ENCODE measurements at regions not wholly inside any gene's neighbourhood (a gene's known extent, or its start where the extent isn't known, plus 50 kb on each side); places are given as distances from the start of the nearest gene placed in this dataset.

DNA sequence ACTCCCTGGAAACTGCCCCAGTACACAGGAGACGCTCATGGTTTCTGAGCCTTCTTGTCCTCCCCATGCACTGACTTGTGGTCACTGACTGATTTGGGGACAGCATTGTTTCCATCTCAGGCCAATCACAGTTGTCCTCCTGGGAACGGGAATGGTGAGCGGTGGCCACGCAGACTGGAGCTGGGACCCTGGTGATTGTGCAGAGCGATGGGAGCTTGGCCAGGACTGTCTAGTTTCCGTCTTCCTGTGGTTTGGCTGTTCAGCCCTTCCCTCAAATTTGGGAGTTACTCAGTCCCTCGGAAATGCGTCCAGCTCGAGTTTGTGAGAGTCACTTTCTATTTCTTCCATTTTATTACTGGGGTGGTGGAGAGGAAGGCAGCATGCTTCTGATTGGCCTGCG lies 250.9 kb downstream of the ACTR3B start:
- intact Hi-C loops (cut with DNase I; ENCODE audit: low total_unique reads) = no loop called here
- no peak for DNase-seq

DNA sequence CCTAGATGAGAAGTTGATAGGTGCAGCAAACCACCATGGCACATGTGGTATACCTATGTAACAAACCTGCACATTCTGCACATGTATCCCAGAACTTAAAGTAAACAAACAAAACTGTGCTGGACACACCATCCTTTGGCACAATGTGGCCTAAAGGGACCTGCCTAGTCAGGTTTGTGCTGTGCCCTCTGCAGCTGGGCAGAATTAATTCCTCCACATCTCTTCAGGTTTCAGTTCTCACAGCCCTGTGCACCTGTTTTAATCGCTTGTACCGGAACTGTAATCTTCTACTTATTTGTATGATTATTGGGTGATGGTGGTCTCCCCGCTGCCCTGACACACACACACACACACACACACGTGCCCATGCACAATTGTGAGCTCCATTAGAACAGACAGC lies 252.7 kb downstream of the ACTR3B start:
- Histone ChIP-seq H3K9me3 (no peaks in the 10 kb centered on the region), H3K36me3 (no peaks in the 10 kb centered on the region), H3K27me3 (no peaks in the 10 kb centered on the region), H3K27ac (no peak overlapping the region), H3K4me1 (no peaks in the 10 kb centered on the region), H3K4me3 (no peak overlapping the region)
- intact Hi-C loops (cut with DNase I; ENCODE audit: low total_unique reads) = no loop called here
- TF ChIP-seq CTCF (IDR thresholded peaks at IDR 0.05) (no peak), POLR2A (IDR thresholded peaks at IDR 0.05) (no peak)
- no peak for DNase-seq

More for the DNA sequence above, 250.9 kb downstream of the ACTR3B start:
- no peaks in the 10 kb centered on the region for H3K36me3 ChIP-seq
- H3K4me3 ChIP-seq = no peak overlapping the region
- no peaks in the 10 kb centered on the region for H3K4me1 ChIP-seq
- TF ChIP-seq POLR2A (IDR thresholded peaks at IDR 0.05) (no peak), CTCF (IDR thresholded peaks at IDR 0.05) (no peak)
- H3K27me3 ChIP-seq = no peaks in the 10 kb centered on the region
- no peak overlapping the region for H3K27ac ChIP-seq
- H3K9me3 ChIP-seq = no peaks in the 10 kb centered on the region

DNA sequence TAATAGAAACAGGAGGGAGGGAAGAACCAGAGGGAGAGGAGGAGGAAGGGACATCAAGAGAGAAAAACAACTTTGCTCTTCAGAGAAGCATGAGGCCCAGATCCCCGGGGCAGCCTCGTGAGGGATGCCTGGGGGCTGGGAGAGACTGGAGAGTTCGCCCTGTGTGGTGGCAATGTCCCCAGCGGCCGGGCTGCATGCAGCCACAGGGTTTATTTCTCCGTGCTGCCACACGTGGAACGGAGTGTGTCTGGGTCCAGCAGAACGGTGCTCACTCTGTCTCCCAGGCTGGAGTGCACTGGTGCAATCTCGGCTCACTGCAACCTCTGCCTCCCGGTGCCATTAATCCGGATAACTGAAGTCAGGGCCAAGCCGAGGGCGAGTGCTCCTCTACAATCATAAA lies 257.7 kb downstream of the ACTR3B start:
- Histone ChIP-seq H3K27me3 (no peaks in the 10 kb centered on the region), H3K9me3 (no peaks in the 10 kb centered on the region), H3K4me3 (no peak overlapping the region), H3K36me3 (no peaks in the 10 kb centered on the region), H3K4me1 (no peaks in the 10 kb centered on the region), H3K27ac (no peak overlapping the region)
- DNase-seq = no peak
- intact Hi-C loops (cut with DNase I; ENCODE audit: low total_unique reads) = no loop called here
- no peak for TF ChIP-seq POLR2A (IDR thresholded peaks at IDR 0.05)
- no peak for TF ChIP-seq CTCF (IDR thresholded peaks at IDR 0.05)

DNA sequence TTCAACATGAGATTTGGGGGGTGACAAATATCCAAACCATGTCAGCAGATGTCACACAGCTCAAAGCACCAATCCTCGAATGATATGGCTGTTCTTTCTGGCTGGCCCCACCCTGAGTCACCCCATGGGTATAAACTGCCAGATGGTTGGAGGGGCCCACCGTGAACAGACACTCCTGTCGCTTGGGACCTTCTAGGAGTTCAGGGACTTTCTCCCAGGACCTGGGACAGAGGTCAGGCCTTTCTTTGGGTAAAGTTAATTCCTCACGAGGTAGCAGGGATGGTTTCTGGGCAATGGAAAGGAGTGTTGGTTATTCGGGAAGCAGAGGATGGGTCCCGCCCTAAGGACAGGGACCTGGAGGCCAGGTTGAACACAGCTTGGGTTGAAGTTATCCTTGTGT lies 262.0 kb downstream of the ACTR3B start:
- TF ChIP-seq CTCF (IDR thresholded peaks at IDR 0.05) (no peak), POLR2A (IDR thresholded peaks at IDR 0.05) (no peak)
- Histone ChIP-seq H3K4me3 (no peak overlapping the region), H3K4me1 (no peaks in the 10 kb centered on the region), H3K9me3 (no peaks in the 10 kb centered on the region), H3K36me3 (no peaks in the 10 kb centered on the region), H3K27ac (no peak overlapping the region), H3K27me3 (no peaks in the 10 kb centered on the region)
- DNase-seq = no peak
- intact Hi-C loops (cut with DNase I; ENCODE audit: low total_unique reads) = no loop called here

GRCh38 chr7:153022475-153023193 lies 263.1 kb downstream of the ACTR3B start:
- intact Hi-C loops (cut with DNase I; ENCODE audit: low total_unique reads) = no loop called here
- Histone ChIP-seq H3K36me3 (no peaks in the 10 kb centered on the region), H3K4me3 (no peak overlapping the region), H3K27me3 (no peaks in the 10 kb centered on the region), H3K27ac (no peak overlapping the region), H3K4me1 (no peaks in the 10 kb centered on the region), H3K9me3 (no peaks in the 10 kb centered on the region)
- TF ChIP-seq CTCF (IDR thresholded peaks at IDR 0.05) = no peak
- no peak for TF ChIP-seq POLR2A (IDR thresholded peaks at IDR 0.05)
- no peak for DNase-seq
